ENCODE measurements at regions not wholly inside any gene's neighbourhood (a gene's known extent, or its start where the extent isn't known, plus 50 kb on each side); places are given as distances from the start of the nearest gene placed in this dataset.

- no peak for TF ChIP-seq CTCF (conservative IDR thresholded peaks at IDR 0.05; ENCODE audit: low read depth, low read length)
- no peak overlapping the region for H3K4me3 ChIP-seq (ENCODE audit: low read length)
- peak; percentile 84 for DNase-seq (ENCODE audit: low read depth)
These were observed 675.3 kb upstream of the SGCG start for GRCh38 chr13:22505489-22505888.

GRCh38 chr13:22506096-22506691, 674.6 kb upstream of the SGCG start:
- H3K4me3 ChIP-seq (ENCODE audit: low read length): no peak overlapping the region
- no peak for DNase-seq (ENCODE audit: low read depth)

GRCh38 chr13:22517544-22517943, 663.2 kb upstream of the SGCG start:
- TF ChIP-seq CTCF (conservative IDR thresholded peaks at IDR 0.05; ENCODE audit: low read depth, low read length): no peak
- peak; percentile 27 for DNase-seq (ENCODE audit: low read depth)
- H3K4me3 ChIP-seq (ENCODE audit: low read length): no peak overlapping the region

More at GRCh38 chr13:22506096-22506691, 674.6 kb upstream of the SGCG start:
- TF ChIP-seq CTCF (conservative IDR thresholded peaks at IDR 0.05; ENCODE audit: low read depth, low read length): no peak

GRCh38 chr13:22536851-22537250, 643.9 kb upstream of the SGCG start:
- DNase-seq (ENCODE audit: low read depth): no peak
- H3K4me3 ChIP-seq (ENCODE audit: low read length): no peak overlapping the region
- TF ChIP-seq CTCF (conservative IDR thresholded peaks at IDR 0.05; ENCODE audit: low read depth, low read length): no peak

GRCh38 chr13:22538400-22538799, 642.4 kb upstream of the SGCG start:
- no peak for TF ChIP-seq CTCF (conservative IDR thresholded peaks at IDR 0.05; ENCODE audit: low read depth, low read length)
- H3K4me3 ChIP-seq (ENCODE audit: low read length): no peak overlapping the region
- no peak for DNase-seq (ENCODE audit: low read depth)

- no peak for DNase-seq (ENCODE audit: low read depth)
- H3K4me3 ChIP-seq (ENCODE audit: low read length): no peak overlapping the region
- TF ChIP-seq CTCF (conservative IDR thresholded peaks at IDR 0.05; ENCODE audit: low read depth, low read length): no peak
These were observed 631.7 kb upstream of the SGCG start for GRCh38 chr13:22549126-22549525.

- peak; percentile 25 for DNase-seq (ENCODE audit: low read depth)
- no peak overlapping the region for H3K4me3 ChIP-seq (ENCODE audit: low read length)
- no peak for TF ChIP-seq CTCF (conservative IDR thresholded peaks at IDR 0.05; ENCODE audit: low read depth, low read length)
These were observed 619.2 kb upstream of the SGCG start for GRCh38 chr13:22561581-22561980.

Data from retinal pigment epithelial cell (primary cell).